ENCODE measurements at regions not wholly inside any gene's neighbourhood (a gene's known extent, or its start where the extent isn't known, plus 50 kb on each side); places are given as distances from the start of the nearest gene placed in this dataset.

DNA sequence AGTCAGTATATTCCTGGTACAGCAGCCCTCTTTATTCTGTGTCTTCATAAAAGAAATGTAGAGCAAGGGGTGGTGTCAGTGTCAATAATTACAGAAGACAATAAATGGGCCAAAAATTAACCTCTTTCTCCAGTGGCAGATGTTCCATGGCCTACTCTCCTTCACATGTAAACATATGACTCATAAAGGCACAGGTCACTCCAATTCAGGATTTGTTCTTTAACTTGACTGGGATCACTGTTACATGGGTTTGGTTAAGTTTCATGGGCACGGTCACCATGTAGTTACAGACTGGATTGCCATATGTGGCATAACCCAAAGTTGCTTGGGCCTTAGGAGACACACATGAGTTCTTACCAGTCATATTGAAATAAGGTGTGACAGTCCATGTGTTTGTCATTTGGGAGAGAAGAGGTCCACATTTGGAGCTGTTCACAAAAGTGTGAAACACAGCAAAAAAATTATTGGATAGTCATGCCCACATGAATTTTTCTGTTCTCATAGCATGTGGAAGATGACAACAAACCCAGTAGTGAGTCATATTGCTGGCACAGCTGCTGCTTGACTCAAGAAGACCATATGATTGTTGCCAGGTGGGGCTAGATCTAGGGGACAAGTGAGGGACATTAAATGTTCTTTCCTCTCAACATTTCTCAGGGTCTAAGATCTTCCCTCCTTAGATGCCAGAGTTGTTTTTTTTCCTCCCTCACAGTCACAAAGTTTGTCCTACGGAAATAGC, 68.1 kb upstream of the HTR2A start:
- no peaks in the 10 kb centered on the region for H3K9me2 ChIP-seq (ENCODE audit: insufficient read depth, low read length)
- H3K9me3 ChIP-seq (ENCODE audit: low read length), result no peaks in the 10 kb centered on the region
- H3K27ac ChIP-seq (ENCODE audit: low read length), result no peak overlapping the region
- no peaks in the 10 kb centered on the region for H3K27me3 ChIP-seq (ENCODE audit: insufficient read depth, low read depth, low read length)
- H2AFZ ChIP-seq (ENCODE audit: low read depth, low read length), result no peak overlapping the region
- no peaks in the 10 kb centered on the region for H3F3A ChIP-seq (ENCODE audit: insufficient read depth, low read length, poor library complexity, severe bottlenecking)
- H4K20me1 ChIP-seq (ENCODE audit: insufficient read depth), result no peaks in the 10 kb centered on the region
- H3K36me3 ChIP-seq (ENCODE audit: insufficient read depth, low read length), result no peaks in the 10 kb centered on the region
- H3K9ac ChIP-seq (ENCODE audit: low read length), result no peak overlapping the region
- no peak for TF ChIP-seq MXI1 (conservative IDR thresholded peaks at IDR 0.05; ENCODE audit: poor library complexity, severe bottlenecking)
- no peak for TF ChIP-seq REST (IDR thresholded peaks at IDR 0.05; ENCODE audit: borderline replicate concordance)
- TF ChIP-seq SMC3 (conservative IDR thresholded peaks at IDR 0.05; ENCODE audit: poor library complexity), result no peak
- TF ChIP-seq CTCF (IDR thresholded peaks at IDR 0.05; ENCODE audit: poor library complexity, severe bottlenecking), result no peak
- TF ChIP-seq EZH2 (IDR thresholded peaks at IDR 0.05; ENCODE audit: borderline replicate concordance, insufficient read depth, low read length, poor library complexity, severe bottlenecking), result no peak
- no peak for TF ChIP-seq TAF1 (IDR thresholded peaks at IDR 0.05; ENCODE audit: low read depth)
- no peak for TF ChIP-seq RAD21 (conservative IDR thresholded peaks at IDR 0.05)
- no peak for TF ChIP-seq EP300 (conservative IDR thresholded peaks at IDR 0.05; ENCODE audit: poor library complexity, severe bottlenecking)
- no peak for TF ChIP-seq POLR2AphosphoS5 (IDR thresholded peaks at IDR 0.05)
- H3K79me2 ChIP-seq (replicated peaks; ENCODE audit: insufficient read depth, low read length), result no peaks in the 10 kb centered on the region
- H3K4me3 ChIP-seq (ENCODE audit: low read length), result no peak overlapping the region
- no peak overlapping the region for H3K4me2 ChIP-seq (ENCODE audit: low read length)

- H3K9ac ChIP-seq (ENCODE audit: low read length), result no peak overlapping the region
- no peak overlapping the region for H3K27ac ChIP-seq (ENCODE audit: low read length)
- no peak overlapping the region for H2AFZ ChIP-seq (ENCODE audit: low read depth, low read length)
- no peaks in the 10 kb centered on the region for H3K79me2 ChIP-seq (replicated peaks; ENCODE audit: insufficient read depth, low read length)
- no peak overlapping the region for H3K4me3 ChIP-seq (ENCODE audit: low read length)
- H3K36me3 ChIP-seq (ENCODE audit: insufficient read depth, low read length), result no peaks in the 10 kb centered on the region
- no peaks in the 10 kb centered on the region for H3K27me3 ChIP-seq (ENCODE audit: insufficient read depth, low read depth, low read length)
- no peaks in the 10 kb centered on the region for H3K9me3 ChIP-seq (ENCODE audit: low read length)
- H4K20me1 ChIP-seq (ENCODE audit: insufficient read depth), result no peaks in the 10 kb centered on the region
- TF ChIP-seq EP300 (conservative IDR thresholded peaks at IDR 0.05; ENCODE audit: poor library complexity, severe bottlenecking) (no peak), REST (IDR thresholded peaks at IDR 0.05; ENCODE audit: borderline replicate concordance) (no peak), POLR2AphosphoS5 (IDR thresholded peaks at IDR 0.05) (no peak), CTCF (IDR thresholded peaks at IDR 0.05; ENCODE audit: poor library complexity, severe bottlenecking) (no peak), MXI1 (conservative IDR thresholded peaks at IDR 0.05; ENCODE audit: poor library complexity, severe bottlenecking) (no peak), TAF1 (IDR thresholded peaks at IDR 0.05; ENCODE audit: low read depth) (no peak), SMC3 (conservative IDR thresholded peaks at IDR 0.05; ENCODE audit: poor library complexity) (no peak), RAD21 (conservative IDR thresholded peaks at IDR 0.05) (no peak), EZH2 (IDR thresholded peaks at IDR 0.05; ENCODE audit: borderline replicate concordance, insufficient read depth, low read length, poor library complexity, severe bottlenecking) (no peak)
- no peak overlapping the region for H3K4me2 ChIP-seq (ENCODE audit: low read length)
- no peaks in the 10 kb centered on the region for H3F3A ChIP-seq (ENCODE audit: insufficient read depth, low read length, poor library complexity, severe bottlenecking)
- no peaks in the 10 kb centered on the region for H3K9me2 ChIP-seq (ENCODE audit: insufficient read depth, low read length)
Observed at GRCh38 chr13:46963904-46964303, 67.1 kb upstream of the HTR2A start.

Data from neural cell (in vitro differentiated cells).